ENCODE measurements at regions not wholly inside any gene's neighbourhood (a gene's known extent, or its start where the extent isn't known, plus 50 kb on each side); places are given as distances from the start of the nearest gene placed in this dataset.

DNA sequence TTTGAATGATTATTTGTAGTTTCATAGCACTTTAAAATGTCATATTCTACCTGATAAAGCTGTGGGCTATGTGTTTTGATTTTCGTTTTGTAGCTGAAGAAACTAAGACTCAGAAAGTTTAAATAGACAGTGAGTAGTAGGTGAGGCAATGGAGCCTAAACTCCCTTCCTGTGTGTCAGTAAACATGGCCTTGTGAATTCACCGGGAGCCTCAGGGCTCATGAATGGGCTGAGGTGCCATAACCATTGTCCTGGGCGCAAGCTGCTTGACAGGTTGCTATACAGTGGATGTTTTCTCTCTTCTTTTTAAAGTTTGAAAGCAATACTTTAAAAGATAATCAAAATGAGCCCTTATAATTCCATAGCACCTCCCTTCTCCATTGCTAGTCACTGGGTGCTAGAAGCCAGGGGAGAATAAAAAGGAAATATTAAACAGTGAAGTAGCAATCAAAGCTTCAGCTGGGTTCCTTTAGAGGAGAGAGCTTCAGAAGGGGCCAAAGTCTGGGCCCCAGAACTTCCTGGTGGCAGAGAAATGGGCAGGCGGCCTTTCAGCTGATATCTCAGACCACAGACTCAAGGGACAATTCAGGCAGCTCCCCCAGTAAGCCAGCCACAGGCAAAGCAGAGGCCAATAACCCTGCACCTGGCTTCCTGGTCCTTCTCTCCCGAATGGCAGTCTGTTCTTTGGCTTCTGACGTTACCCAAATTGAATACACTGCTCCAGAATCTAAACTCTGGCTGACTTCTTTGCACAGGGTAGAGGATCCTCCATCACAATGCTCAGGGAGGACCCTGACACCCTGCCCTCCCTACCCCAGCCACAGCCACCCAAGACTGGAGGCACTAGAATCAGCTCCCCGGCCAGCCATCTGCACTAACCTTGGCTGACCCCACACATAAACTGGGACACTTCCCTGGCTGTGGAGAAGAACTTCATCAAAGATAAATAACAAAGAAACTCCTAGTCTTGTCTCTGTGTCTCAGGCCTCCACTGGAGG is 51.8 kb upstream of the NPAS2 start:
- no peak for DNase-seq
